ENCODE measurements at regions not wholly inside any gene's neighbourhood (a gene's known extent, or its start where the extent isn't known, plus 50 kb on each side); places are given as distances from the start of the nearest gene placed in this dataset.

DNA sequence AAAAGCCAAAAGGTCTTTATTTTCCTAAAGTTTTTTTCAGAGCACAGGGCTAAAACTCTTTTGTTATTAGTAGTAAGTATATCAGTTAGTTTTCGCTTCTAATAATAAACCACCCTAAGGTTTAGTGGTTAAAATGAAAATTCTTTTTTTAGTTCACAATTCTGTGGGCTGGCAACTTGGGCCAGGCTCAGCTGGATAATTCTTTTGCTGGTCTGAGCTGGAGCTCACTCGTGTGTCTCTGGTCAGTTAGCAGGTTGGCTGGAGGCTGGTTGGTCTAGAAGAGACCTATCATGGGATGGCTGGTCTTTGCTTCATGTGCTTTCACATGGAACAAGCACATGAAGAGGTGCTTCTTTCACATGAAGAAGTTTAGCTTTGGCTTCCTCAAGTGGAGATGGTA lies 227.1 kb upstream of the LCORL start:
- Histone ChIP-seq H3K9me3 (ENCODE audit: control insufficient read depth, insufficient read depth, low read depth, low read length) (no peaks in the 10 kb centered on the region), H3K4me3 (ENCODE audit: low read depth in 2 of 2, low read length in 2 of 2) (no peak overlapping the region), H3K27me3 (ENCODE audit: control insufficient read depth, insufficient read depth, low read length) (no peaks in the 10 kb centered on the region), H3K4me1 (ENCODE audit: control insufficient read depth, insufficient read depth, low read length) (no peaks in the 10 kb centered on the region), H3K36me3 (ENCODE audit: control insufficient read depth, insufficient read depth, low read length) (no peaks in the 10 kb centered on the region), H3K27ac (ENCODE audit: low read length) (no peak overlapping the region)
- ChIA-PET CTCF (no interaction called here), POLR2A (no interaction called here)
- DNase-seq (ENCODE audit: low read depth, low spot score) (no peak), ATAC-seq (no peak)
- intact Hi-C loops (cut with micrococcal nuclease; ENCODE audit: unreplicated experiment) (no loop called here), in situ Hi-C loops (cut with HindIII; ENCODE audit: low pct_unique_long_range_greater_than_20kb, low sequenced_read_pairs) (no loop called here)
- no TSS peak for BruUV-seq (replicated peaks)
- TF ChIP-seq REST (IDR thresholded peaks at IDR 0.05; ENCODE audit: insufficient read depth in 1 of 2, low read depth in 2 of 2, low read length in 1 of 2) (no peak), CTCF (IDR thresholded peaks at IDR 0.05) (no peak), POLR2AphosphoS5 (IDR thresholded peaks at IDR 0.05; ENCODE audit: low read depth, low read length) (no peak), SIN3A (IDR thresholded peaks at IDR 0.05; ENCODE audit: borderline replicate concordance, insufficient read depth, low read depth, low read length) (no peak), TCF7L2 (IDR thresholded peaks at IDR 0.05; ENCODE audit: low read depth, low read length) (no peak)

- CTCF ChIA-PET: no interaction called here
- intact Hi-C loops (cut with micrococcal nuclease; ENCODE audit: unreplicated experiment): no loop called here
- no peaks in the 10 kb centered on the region for H3K36me3 ChIP-seq (ENCODE audit: control insufficient read depth, insufficient read depth, low read length)
- no peaks in the 10 kb centered on the region for H3K4me1 ChIP-seq (ENCODE audit: control insufficient read depth, insufficient read depth, low read length)
- H3K4me3 ChIP-seq (ENCODE audit: low read depth in 2 of 2, low read length in 2 of 2): no peak overlapping the region
- no TSS peak for BruUV-seq (replicated peaks)
- H3K27me3 ChIP-seq (ENCODE audit: control insufficient read depth, insufficient read depth, low read length): no peaks in the 10 kb centered on the region
- H3K9me3 ChIP-seq (ENCODE audit: control insufficient read depth, insufficient read depth, low read depth, low read length): no peaks in the 10 kb centered on the region
- DNase-seq (ENCODE audit: low read depth, low spot score) (no peak), ATAC-seq (no peak)
- TF ChIP-seq CTCF (IDR thresholded peaks at IDR 0.05) (no peak), POLR2AphosphoS5 (IDR thresholded peaks at IDR 0.05; ENCODE audit: low read depth, low read length) (no peak), TCF7L2 (IDR thresholded peaks at IDR 0.05; ENCODE audit: low read depth, low read length) (no peak), SIN3A (IDR thresholded peaks at IDR 0.05; ENCODE audit: borderline replicate concordance, insufficient read depth, low read depth, low read length) (no peak), REST (IDR thresholded peaks at IDR 0.05; ENCODE audit: insufficient read depth in 1 of 2, low read depth in 2 of 2, low read length in 1 of 2) (no peak)
- POLR2A ChIA-PET: no interaction called here
- in situ Hi-C loops (cut with HindIII; ENCODE audit: low pct_unique_long_range_greater_than_20kb, low sequenced_read_pairs): no loop called here
- H3K27ac ChIP-seq (ENCODE audit: low read length): no peak overlapping the region
Observed at GRCh38 chr4:18247189-18247588, 225.6 kb upstream of the LCORL start.

All from Panc1 (cell line).